Sigmoid colon (tissue), 6 donors: ENCODE measurements at regions not wholly inside any gene's neighbourhood (a gene's known extent, or its start where the extent isn't known, plus 50 kb on each side); places are given as distances from the start of the nearest gene placed in this dataset.
"Not testable (repeated sequence)": the region's sequence is repeated elsewhere in the genome, so short reads cannot be mapped to it uniquely, and the experiment has no call there.

Source experiments
- DNase-seq: peaks from one replicate; pipeline ENCODE4 v3.0.0-alpha.2; 2019
- H3K27ac ChIP-seq, 4 donors: fragments of 200-600 bp; sonication (generic); one replicate each; pipeline ENCODE4 v1.5.1; 2016 to 2019; ENCODE audit warnings: mild to moderate bottlenecking in 1 of 4
- H3K27me3 ChIP-seq, 3 donors: fragments of 200-600 bp; sonication (generic); one replicate each; pipeline ENCODE4 v1.5.1; 2019; ENCODE audit warnings: mild to moderate bottlenecking in 1 of 3
- H3K36me3 ChIP-seq, 4 donors: fragments of 200-600 bp; sonication (generic); one replicate each; pipeline ENCODE4 v1.5.1; 2016 to 2019
- H3K4me1 ChIP-seq, 4 donors: fragments of 200-600 bp; sonication (generic); one replicate each; pipeline ENCODE4 v1.5.1; 2017 to 2019
- H3K4me3 ChIP-seq, 4 donors: fragments of 200-600 bp; sonication (generic); one replicate each; pipeline ENCODE4 v1.5.1; 2017 to 2019; ENCODE audit warnings: mild to moderate bottlenecking in 2 of 4, moderate library complexity in 1 of 4
- H3K9me3 ChIP-seq, 4 donors: fragments of 200-600 bp in 3 of 4; sonication (generic) in 3 of 4; one replicate each; pipeline versions ENCODE4 v1.5.1 to v1.6.1; 2013 to 2019
- CTCF ChIP-seq, 4 experiments: fragments of 450-650 bp in 3 of 4; fragments of 200-600 bp in 1 of 4; IDR thresholded peaks; one replicate each; pipeline ENCODE4 v1.5.1; 2016 to 2019; ENCODE audit warnings: antibody characterized with exemption in 4 of 4, mild to moderate bottlenecking in 3 of 4, moderate library complexity in 2 of 4
- EP300 ChIP-seq, 4 donors: sonication (generic); formaldehyde crosslinking; IDR thresholded peaks; one replicate each; pipeline ENCODE4 v1.6.1; 2017; ENCODE audit warnings: antibody characterized with exemption in 4 of 4
- POLR2A ChIP-seq, 2 donors: fragments of 450-650 bp; IDR thresholded peaks; one replicate each; pipeline ENCODE4 v1.6.1; 2016; ENCODE audit warnings: antibody characterized with exemption in 2 of 2, mild to moderate bottlenecking in 2 of 2, moderate library complexity in 2 of 2
- POLR2AphosphoS5 ChIP-seq, 4 donors: sonication (generic); formaldehyde crosslinking; IDR thresholded peaks; one replicate each; pipeline ENCODE4 v1.6.1; 2017; ENCODE audit warnings: antibody characterized with exemption in 4 of 4
- WGBS, 2 donors: extraction: QIAGEN DNeasy Blood & Tissue Kit; methylation state at CpG; one replicate each; pipeline ENCODE4 v1.1.7; 2013; 5-methylcytosine and 5-hydroxymethylcytosine counted together
- intact Hi-C: fragments of 100-400 bp; cut with DNase I; formaldehyde crosslinking; loops from one replicate; pipeline ENCODE4 v1.15.1; 2023
- donor health status: healthy with polysubstance abuse.
- donor health status: healthy.

- H3K9me3 ChIP-seq, result no peaks in the 10 kb centered on the region
- H3K36me3 ChIP-seq, result no peaks in the 10 kb centered on the region
- H3K27me3 ChIP-seq, result no peaks in the 10 kb centered on the region
- TF ChIP-seq POLR2A (IDR thresholded peaks at IDR 0.05) (no peak), CTCF (IDR thresholded peaks at IDR 0.05) (no peak), EP300 (IDR thresholded peaks at IDR 0.05) (no peak), POLR2AphosphoS5 (IDR thresholded peaks at IDR 0.05) (no peak)
- H3K4me1 ChIP-seq, result no peaks in the 10 kb centered on the region
- 92 to 93% methylated on average over 2 of the region's 2 CpGs for WGBS, 2 donors
- intact Hi-C loops, result no loop called here
- DNase-seq, result no peak
- H3K27ac ChIP-seq, result no peak overlapping the region
- no peak overlapping the region for H3K4me3 ChIP-seq
These were observed 201.2 kb upstream of the ARRDC3 start for GRCh38 chr5:91584352-91584751.

GRCh38 chr5:91566012-91566411 is 182.9 kb upstream of the ARRDC3 start:
- H3K4me3 ChIP-seq, H3K27ac ChIP-seq, H3K9me3 ChIP-seq, intact Hi-C loops, DNase-seq, H3K36me3 ChIP-seq, H3K27me3 ChIP-seq, H3K4me1 ChIP-seq: not testable (repeated sequence)
- 88 to 89% methylated on average over 2 of the region's 2 CpGs for WGBS, 2 donors

- Histone ChIP-seq H3K9me3 (peaks cover 0 to 8% (median 4%) of the 10 kb centered on the region in 4 donors), H3K4me3 (no peak overlapping the region), H3K36me3 (no peaks in the 10 kb centered on the region), H3K4me1 (no peaks in the 10 kb centered on the region), H3K27me3 (no peaks in the 10 kb centered on the region), H3K27ac (no peak overlapping the region)
- DNase-seq, result no peak
- WGBS, 2 donors, result 77 to 91% methylated on average over 3 of the region's 3 CpGs
- no peak for TF ChIP-seq EP300 (IDR thresholded peaks at IDR 0.05)
- no peak for TF ChIP-seq POLR2A (IDR thresholded peaks at IDR 0.05)
- TF ChIP-seq CTCF (IDR thresholded peaks at IDR 0.05), result no peak
- no peak for TF ChIP-seq POLR2AphosphoS5 (IDR thresholded peaks at IDR 0.05)
- intact Hi-C loops, result no loop called here
These were observed 179.8 kb upstream of the ARRDC3 start for GRCh38 chr5:91562922-91563321.

- H3K9me3 ChIP-seq, result peaks cover 0 to 2% (median 0%) of the 10 kb centered on the region in 4 donors
- H3K27ac ChIP-seq, result no peak overlapping the region
- no peak for TF ChIP-seq CTCF (IDR thresholded peaks at IDR 0.05)
- H3K4me3 ChIP-seq, result no peak overlapping the region
- DNase-seq, result no peak
- H3K36me3 ChIP-seq, result no peaks in the 10 kb centered on the region
- intact Hi-C loops, result no loop called here
- H3K4me1 ChIP-seq, result no peaks in the 10 kb centered on the region
- no peaks in the 10 kb centered on the region for H3K27me3 ChIP-seq
These were observed 158.6 kb upstream of the ARRDC3 start for GRCh38 chr5:91541696-91542095.

- Histone ChIP-seq H3K27ac (no peak overlapping the region), H3K4me3 (no peak overlapping the region), H3K27me3 (no peaks in the 10 kb centered on the region), H3K4me1 (no peaks in the 10 kb centered on the region), H3K9me3 (peaks cover 0 to 2% (median 0%) of the 10 kb centered on the region in 4 donors), H3K36me3 (no peaks in the 10 kb centered on the region)
- 74% methylated on average over 4 of the region's 4 CpGs for WGBS, 2 donors
- no peak for TF ChIP-seq CTCF (IDR thresholded peaks at IDR 0.05)
- no peak for TF ChIP-seq POLR2A (IDR thresholded peaks at IDR 0.05)
- TF ChIP-seq EP300 (IDR thresholded peaks at IDR 0.05), result no peak
- intact Hi-C loops, result no loop called here
- DNase-seq, result no peak
These were observed 155.1 kb upstream of the ARRDC3 start for GRCh38 chr5:91538179-91538578.
